ENCODE measurements at regions not wholly inside any gene's neighbourhood (a gene's known extent, or its start where the extent isn't known, plus 50 kb on each side); places are given as distances from the start of the nearest gene placed in this dataset.

- Histone ChIP-seq H3K27me3 (no peaks in the 10 kb centered on the region), H3K9me3 (no peaks in the 10 kb centered on the region), H3K27ac (replicated peaks in 1 of 4) (no peak overlapping the region), H3K4me3 (no peak overlapping the region), H3K36me3 (no peaks in the 10 kb centered on the region), H3K4me1 (peaks cover 0 to 8% (median 6%) of the 10 kb centered on the region in 4 donors)
- intact Hi-C loops (cut with DNase I), result no loop called here
- 73% methylated on average over 10 of the region's 11 CpGs for WGBS
- no peak for TF ChIP-seq POLR2AphosphoS5 (IDR thresholded peaks at IDR 0.05)
- TF ChIP-seq CTCF (IDR thresholded peaks at IDR 0.05), result no peak
- no peak for TF ChIP-seq EP300 (IDR thresholded peaks at IDR 0.05)
- no peak for TF ChIP-seq POLR2A (IDR thresholded peaks at IDR 0.05; ENCODE audit: low read depth)
- no peak for DNase-seq (ENCODE audit: extremely low spot score)
Observed at GRCh38 chr10:28812384-28813372, 135.4 kb downstream of the BAMBI start.

- no peaks in the 10 kb centered on the region for H3K9me3 ChIP-seq
- H3K4me1 ChIP-seq, result no peaks in the 10 kb centered on the region
- H3K36me3 ChIP-seq, result no peaks in the 10 kb centered on the region
- no peak overlapping the region for H3K27ac ChIP-seq (replicated peaks in 1 of 4)
- intact Hi-C loops (cut with DNase I), result no loop called here
- TF ChIP-seq POLR2A (IDR thresholded peaks at IDR 0.05; ENCODE audit: low read depth), result no peak
- no peaks in the 10 kb centered on the region for H3K27me3 ChIP-seq
- no peak for DNase-seq (ENCODE audit: extremely low spot score)
- no peak overlapping the region for H3K4me3 ChIP-seq
- 97% methylated on average over 19 of the region's 37 CpGs for WGBS
Observed at GRCh38 chr10:28815681-28816080, 138.4 kb downstream of the BAMBI start.

GRCh38 chr10:28822719-28823464 is 145.6 kb downstream of the BAMBI start:
- H3K4me1 ChIP-seq, result no peaks in the 10 kb centered on the region
- TF ChIP-seq EP300 (IDR thresholded peaks at IDR 0.05), result no peak
- no peak for TF ChIP-seq POLR2AphosphoS5 (IDR thresholded peaks at IDR 0.05)
- TF ChIP-seq CTCF (IDR thresholded peaks at IDR 0.05), result no peak
- WGBS, result 73% methylated on average over 12 of the region's 12 CpGs
- peaks cover 0 to 4% (median 0%) of the 10 kb centered on the region in 4 donors for H3K27me3 ChIP-seq
- no peaks in the 10 kb centered on the region for H3K9me3 ChIP-seq
- DNase-seq (ENCODE audit: extremely low spot score), result no peak
- H3K27ac ChIP-seq (replicated peaks in 1 of 4), result no peak overlapping the region
- no peak overlapping the region for H3K4me3 ChIP-seq
- H3K36me3 ChIP-seq, result no peaks in the 10 kb centered on the region
- intact Hi-C loops (cut with DNase I), result no loop called here

- WGBS, result 50% methylated on average over 1 of the region's 1 CpG
- Histone ChIP-seq H3K27ac (replicated peaks in 1 of 4) (no peak overlapping the region), H3K9me3 (no peaks in the 10 kb centered on the region), H3K4me3 (no peak overlapping the region), H3K27me3 (peaks cover 0 to 4% (median 0%) of the 10 kb centered on the region in 4 donors), H3K36me3 (no peaks in the 10 kb centered on the region), H3K4me1 (no peaks in the 10 kb centered on the region)
- TF ChIP-seq POLR2AphosphoS5 (IDR thresholded peaks at IDR 0.05), result no peak
- TF ChIP-seq EP300 (IDR thresholded peaks at IDR 0.05), result no peak
- no peak for TF ChIP-seq CTCF (IDR thresholded peaks at IDR 0.05)
- TF ChIP-seq POLR2A (IDR thresholded peaks at IDR 0.05; ENCODE audit: low read depth), result no peak
- intact Hi-C loops (cut with DNase I), result no loop called here
- DNase-seq (ENCODE audit: extremely low spot score), result no peak
Observed at GRCh38 chr10:28823501-28824075, 146.3 kb downstream of the BAMBI start.

GRCh38 chr10:28833313-28833712 is 156.0 kb downstream of the BAMBI start:
- Histone ChIP-seq H3K9me3 (no peaks in the 10 kb centered on the region), H3K27me3 (no peaks in the 10 kb centered on the region), H3K36me3 (no peaks in the 10 kb centered on the region), H3K4me1 (no peaks in the 10 kb centered on the region), H3K27ac (replicated peaks in 1 of 4) (no peak overlapping the region), H3K4me3 (no peak overlapping the region)
- 67% methylated on average over 4 of the region's 4 CpGs for WGBS
- intact Hi-C loops (cut with DNase I), result no loop called here
- TF ChIP-seq POLR2A (IDR thresholded peaks at IDR 0.05; ENCODE audit: low read depth) (no peak), POLR2AphosphoS5 (IDR thresholded peaks at IDR 0.05) (no peak), CTCF (IDR thresholded peaks at IDR 0.05) (no peak), EP300 (IDR thresholded peaks at IDR 0.05) (no peak)
- DNase-seq (ENCODE audit: extremely low spot score), result no peak
